Erythroblast (primary cell): ENCODE measurements at regions not wholly inside any gene's neighbourhood (a gene's known extent, or its start where the extent isn't known, plus 50 kb on each side); places are given as distances from the start of the nearest gene placed in this dataset.
"Not testable (repeated sequence)": the region's sequence is repeated elsewhere in the genome, so short reads cannot be mapped to it uniquely, and the experiment has no call there.

Experiments used
- DNase-seq, 2 experiments: peaks; one replicate each; lab custom pipeline; 2025; lab: John Stamatoyannopoulos, UW
- GATA1 ChIP-seq: IDR thresholded peaks from 2 replicates; pipeline ENCODE4 v1.6.1; 2011; ENCODE audit warnings: low read depth, mild to moderate bottlenecking, control low read depth, low read length, moderate library complexity
- POLR2A ChIP-seq: IDR thresholded peaks from 2 replicates; pipeline ENCODE4 v1.6.1; 2011; ENCODE audit warnings: mild to moderate bottlenecking, low read length

DNA sequence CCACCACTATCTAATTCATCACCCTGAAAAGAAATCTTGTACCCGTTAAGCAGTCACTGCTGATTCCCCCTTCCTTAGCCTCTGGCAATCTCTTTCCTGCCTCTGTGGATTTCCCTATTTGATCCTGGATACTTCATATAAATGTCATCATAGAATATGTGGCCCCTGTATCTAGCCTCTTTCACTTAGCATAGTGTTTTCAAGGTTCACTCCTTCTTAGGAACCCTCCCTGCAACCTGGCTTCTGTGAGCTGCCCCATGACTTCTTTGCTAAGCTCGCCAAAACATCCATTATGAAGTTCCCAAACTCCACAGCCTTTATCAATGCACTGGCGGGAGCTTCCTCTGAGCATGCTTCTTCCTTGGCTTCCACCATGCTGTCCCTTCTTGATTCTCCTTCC is 70.8 kb upstream of the PDZD8 start:
- DNase-seq: no peak
- TF ChIP-seq POLR2A: no peak
- TF ChIP-seq GATA1: no peak

DNA sequence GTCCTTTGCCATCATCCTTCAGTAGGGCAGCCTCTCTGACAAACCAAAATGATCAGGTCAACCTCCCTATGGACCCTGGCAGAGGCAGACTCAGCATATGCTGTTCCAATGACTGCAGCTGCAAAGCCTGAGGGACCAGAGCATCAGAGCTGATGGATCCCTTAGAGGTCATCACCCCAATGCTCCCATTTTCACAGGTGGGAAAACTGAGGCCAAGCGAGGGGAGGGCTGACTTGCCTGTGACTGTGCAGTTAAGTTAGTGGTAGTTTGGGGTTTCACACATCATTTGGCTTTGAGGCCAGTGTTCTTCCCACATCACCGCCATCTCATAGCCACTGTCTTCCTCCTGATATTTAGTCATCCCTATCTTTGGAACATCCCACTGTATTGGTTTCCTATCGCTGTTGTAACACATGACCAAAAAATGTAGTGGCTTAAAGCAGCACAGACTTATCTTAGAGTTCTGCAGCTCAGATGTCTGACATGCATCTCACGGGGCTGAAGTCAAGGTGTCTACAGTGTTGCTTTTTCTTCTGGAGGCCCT is 69.3 kb upstream of the PDZD8 start:
- DNase-seq: no peak
- TF ChIP-seq GATA1: no peak
- TF ChIP-seq POLR2A: no peak

DNA sequence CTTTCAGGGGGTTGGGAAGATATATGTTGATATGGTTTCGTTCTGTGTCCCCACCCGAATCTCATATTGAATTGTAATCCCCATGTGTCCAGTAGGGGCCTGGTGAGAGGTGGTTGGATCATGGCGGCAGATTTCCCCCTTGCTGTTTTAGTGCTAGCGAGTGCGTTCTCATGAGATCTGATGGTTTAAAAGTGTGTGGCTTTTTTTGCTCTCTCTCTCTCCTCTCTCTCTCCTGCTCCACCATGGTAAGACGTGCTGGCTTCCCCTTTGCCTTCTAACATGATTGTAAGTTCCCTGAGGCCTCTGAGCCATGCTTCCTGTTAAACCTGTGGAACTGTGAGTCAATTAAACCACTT is 68.4 kb upstream of the PDZD8 start:
- TF ChIP-seq GATA1 (no peak), POLR2A (no peak)
- DNase-seq: peak in 1 of 2 experiments; percentile 12

DNA sequence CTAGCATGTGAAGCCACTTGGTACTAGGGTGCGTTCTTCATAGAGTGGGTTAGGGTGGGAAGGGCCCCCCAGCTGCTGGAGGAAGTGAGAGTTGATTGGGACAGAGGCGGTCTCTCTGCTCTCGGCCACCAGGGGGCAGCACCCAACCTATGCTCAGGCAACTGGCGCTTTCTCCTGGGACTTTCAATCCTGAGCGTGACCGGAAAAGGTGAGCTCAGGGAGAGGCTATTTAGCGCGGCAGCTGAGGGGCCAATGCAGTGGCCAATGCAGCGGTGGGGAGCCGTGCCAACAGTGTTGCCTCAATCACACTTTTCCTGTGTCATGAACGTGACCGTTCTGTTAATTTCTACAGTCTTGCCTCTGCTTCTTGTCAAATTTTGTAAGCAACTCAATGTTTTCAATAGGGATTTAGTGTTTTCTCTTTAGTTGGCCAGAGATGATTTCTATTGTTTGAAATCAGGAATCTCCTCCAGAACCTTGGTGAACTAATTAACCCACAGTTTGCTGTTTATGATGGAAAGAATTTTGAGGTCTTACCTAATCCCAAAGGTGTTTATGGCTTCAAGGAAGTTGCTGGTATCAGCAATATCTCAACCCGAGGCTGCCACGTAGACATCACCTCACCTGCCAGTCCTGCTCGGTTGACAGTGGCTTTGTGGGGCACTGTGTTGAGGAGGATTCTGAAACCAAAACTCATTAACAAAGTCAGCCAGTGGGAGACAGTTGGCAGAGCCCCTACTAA is 67.9 kb upstream of the PDZD8 start:
- peak; percentile 73 to 84 for DNase-seq
- TF ChIP-seq POLR2A (no peak), GATA1 (no peak)

DNA sequence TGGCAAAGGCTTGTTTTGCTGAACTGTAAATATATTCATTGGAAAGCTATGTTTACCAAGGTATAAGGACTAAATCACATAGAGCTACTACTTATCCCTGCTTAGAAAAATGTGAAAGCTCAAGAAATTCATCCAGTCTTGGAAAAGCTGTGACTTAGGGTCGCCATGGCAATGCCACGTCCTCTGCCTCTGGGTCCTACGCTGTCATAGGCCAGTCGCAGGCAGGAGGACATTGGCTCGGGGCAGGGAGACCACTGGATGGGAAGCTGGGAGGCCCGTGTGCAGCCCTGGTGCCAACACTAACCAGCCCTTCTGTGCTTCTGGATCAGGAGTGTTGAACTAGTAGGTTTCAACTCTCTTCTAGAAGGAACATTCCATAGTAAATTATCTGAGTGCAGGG is 67.3 kb upstream of the PDZD8 start:
- TF ChIP-seq GATA1: no peak
- TF ChIP-seq POLR2A: no peak

DNA sequence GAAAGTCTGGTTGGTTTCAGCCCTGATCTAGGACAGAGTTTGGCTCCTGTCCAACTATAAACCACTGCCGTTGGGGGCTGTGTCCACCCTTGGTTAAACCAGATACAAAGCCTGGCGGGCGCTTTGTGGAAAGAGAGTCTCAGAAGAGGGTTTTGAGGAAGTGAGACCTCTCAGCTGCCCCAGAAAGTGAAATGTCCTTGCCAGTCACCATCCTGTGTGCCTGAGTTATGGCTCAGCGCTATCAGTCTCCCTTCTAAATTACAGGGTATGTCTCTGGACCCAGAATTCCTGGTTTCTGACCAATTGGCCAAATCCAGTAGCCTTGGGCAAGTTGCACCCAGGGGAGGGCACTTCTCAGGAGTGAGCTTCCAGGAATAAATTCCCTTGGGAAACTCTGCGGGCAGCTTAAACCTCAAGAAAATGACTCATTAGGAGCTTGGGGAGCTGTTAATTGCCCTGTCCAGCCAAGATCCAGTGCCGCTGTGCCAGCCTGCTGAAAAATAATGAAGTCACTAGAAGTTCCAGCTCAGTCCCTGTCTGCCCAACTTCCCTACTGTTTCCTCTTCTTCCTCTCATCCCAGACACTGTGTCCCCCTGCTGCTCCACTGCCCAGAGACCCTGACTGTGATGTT is 66.7 kb upstream of the PDZD8 start:
- DNase-seq: peak in 1 of 2 experiments; percentile 25
- TF ChIP-seq GATA1: no peak
- no peak for TF ChIP-seq POLR2A

More for the DNA sequence above, 67.3 kb upstream of the PDZD8 start:
- no peak for DNase-seq

DNA sequence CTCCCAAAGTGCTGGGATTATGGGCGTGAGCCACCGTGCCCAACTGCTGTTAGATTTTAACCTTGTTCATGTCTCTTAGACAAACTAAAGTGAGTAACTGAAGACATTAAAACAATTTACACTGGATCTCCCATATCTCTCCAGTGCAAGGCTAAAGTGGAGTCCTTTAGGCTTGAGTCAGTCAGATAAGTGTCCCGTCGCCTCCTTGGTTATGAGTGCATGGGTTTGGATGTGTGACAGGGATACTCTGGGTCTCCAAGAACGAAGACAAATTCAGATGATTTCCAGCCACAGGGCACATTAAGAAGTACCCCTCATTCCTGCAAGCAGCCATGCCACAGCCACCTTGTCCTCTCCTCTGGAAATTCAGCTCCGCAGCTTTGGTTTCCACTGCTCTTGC is 66.1 kb upstream of the PDZD8 start:
- DNase-seq: peak in 1 of 2 experiments; percentile 25
- TF ChIP-seq GATA1 (no peak), POLR2A (no peak)

DNA sequence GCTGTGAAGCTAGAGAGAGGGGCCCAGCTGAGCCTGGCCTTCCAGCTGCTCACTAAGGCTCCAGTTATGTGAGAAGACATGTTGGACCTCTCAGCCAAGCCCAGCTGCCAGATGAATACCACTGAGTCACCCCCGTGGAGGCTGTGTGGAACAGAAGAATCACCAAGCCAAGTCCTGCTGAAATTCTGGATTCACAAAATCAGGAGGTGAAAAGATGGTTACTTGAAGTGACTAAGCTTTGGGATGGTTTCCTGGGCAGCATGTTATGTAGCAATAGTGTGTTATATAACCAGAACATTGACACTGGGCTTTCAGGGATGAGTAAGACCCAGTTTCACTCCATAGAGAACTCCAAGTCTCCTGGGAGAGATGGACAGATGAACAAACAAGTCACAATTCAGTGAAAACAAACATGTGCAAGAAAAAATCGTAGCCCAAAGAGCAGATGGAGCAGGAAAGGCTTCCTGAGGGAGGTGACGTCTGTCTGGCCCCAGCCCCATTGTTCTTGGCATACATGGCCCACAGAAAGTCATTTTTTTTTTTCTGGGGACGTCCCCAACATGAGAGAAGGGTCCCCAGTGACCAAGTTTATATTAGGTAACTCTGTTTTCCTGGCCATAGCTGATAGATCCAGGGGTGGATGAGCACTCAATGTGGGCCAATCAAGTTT is 64.1 kb upstream of the PDZD8 start:
- DNase-seq: no peak
- TF ChIP-seq POLR2A (no peak), GATA1 (no peak)

DNA sequence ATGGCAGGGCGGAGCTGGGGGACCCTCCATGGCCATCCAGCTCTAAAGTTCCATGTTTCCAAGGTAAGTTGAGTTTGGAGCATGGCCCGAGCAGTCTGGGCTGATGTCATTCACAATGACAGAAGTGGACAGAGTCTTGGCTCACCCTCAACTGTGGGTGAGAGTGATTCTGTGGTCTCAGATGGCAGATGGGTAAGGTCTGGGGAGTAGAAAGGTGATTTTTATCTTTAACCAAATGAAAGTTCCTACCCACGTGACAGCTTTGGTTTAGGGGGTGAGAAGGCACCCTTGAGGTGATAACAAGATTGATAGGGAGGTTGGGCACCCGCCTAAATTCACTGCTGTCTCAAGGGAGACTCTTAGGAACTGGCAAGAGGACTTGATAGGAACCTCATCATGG is 57.6 kb upstream of the PDZD8 start:
- no peak for TF ChIP-seq GATA1
- TF ChIP-seq POLR2A: no peak

DNA sequence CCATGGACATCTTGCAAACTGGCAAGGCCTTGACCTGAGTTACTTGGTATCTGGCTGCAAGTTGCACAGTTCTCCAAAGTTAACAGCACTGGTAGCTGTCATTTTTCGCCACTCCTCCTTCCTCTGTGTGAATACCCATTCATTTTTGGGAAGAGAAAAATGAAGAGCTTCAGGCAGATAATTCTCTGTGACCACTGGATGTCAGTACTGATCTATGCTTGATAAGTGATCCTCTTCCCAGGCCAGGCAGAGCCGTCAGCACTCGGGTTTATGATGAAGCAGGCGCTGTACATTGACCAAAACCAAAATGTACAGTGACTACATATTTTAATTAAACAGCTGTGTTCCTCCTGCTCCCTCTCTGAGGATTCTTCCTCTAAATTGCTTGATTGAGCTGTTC is 55.9 kb upstream of the PDZD8 start:
- no peak for TF ChIP-seq GATA1
- no peak for TF ChIP-seq POLR2A
- DNase-seq: peak; percentile 18 to 35

More for the DNA sequence above, 57.6 kb upstream of the PDZD8 start:
- DNase-seq: peak; percentile 15 to 46

DNA sequence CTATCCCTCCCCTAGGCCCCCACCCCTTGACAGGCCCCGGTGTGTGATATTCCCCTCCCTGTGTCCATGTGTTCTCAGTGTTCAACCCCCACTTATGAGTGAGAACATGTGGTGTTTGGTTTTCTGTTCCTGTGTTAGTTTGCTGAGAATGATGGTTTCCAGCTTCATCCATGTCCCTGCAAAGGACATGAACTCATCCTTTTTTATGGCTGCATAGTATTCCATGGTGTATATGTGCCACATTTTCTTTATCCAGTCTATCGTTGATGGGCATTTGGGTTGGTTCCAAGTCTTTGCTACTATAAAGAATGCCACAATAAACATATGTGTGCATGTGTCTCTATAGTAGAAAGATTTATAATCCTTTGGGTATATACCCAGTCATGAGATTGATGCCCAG is 55.3 kb upstream of the PDZD8 start:
- not testable (repeated sequence) for DNase-seq

DNA sequence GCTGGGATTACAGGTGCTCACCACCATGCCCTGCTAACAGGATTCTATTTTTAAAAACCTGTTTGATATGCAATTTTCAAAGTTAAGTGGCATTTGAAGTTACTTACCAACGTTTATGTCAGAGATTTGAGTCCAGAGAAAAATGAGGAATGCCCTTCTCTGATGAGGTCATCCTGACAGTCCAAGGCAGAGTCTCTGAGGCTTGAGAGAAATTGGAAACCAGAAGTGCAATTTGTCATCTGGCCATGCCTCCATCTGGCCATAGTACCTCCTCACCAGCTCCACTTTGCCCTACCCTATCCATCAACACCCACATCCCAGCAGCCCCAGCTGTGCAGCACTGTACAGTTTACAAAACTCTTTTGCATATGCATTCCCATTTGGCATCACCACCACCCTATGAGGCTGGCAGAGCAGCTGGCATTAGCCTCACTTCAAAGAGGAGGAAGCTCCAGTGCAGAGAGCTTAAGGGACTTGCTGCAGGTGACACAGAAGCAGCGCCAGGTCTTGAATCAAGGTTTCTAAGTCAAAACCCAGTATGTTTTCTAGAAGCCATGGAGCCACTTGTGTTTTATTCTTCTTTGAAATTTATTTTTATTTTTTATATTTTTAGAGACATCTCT is 54.5 kb upstream of the PDZD8 start:
- no peak for TF ChIP-seq POLR2A
- TF ChIP-seq GATA1: no peak
- DNase-seq: no peak

DNA sequence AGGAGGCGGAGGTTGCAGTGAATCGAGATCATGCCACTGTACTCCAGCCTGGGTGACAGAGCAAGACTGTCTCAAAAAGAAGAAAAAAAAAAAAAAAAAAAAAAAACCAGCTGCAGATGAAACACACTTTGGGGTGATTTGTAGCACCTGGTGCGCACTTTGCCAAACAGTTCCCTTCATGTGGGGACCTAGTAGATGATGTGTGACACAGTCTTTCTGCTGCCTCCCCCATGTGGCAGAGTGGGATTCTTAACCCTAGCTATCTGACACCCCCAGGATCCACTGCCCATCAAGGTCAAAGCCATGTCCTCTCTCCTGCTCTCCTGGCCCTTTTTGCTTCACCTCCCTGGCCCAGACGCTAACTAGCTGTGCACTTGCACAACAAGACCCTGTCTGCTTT is 52.1 kb upstream of the PDZD8 start:
- TF ChIP-seq GATA1 (no peak), POLR2A (no peak)
- DNase-seq: peak in 1 of 2 experiments; percentile 25
